ENCODE measurements at regions not wholly inside any gene's neighbourhood (a gene's known extent, or its start where the extent isn't known, plus 50 kb on each side); places are given as distances from the start of the nearest gene placed in this dataset.

GRCh38 chr21:28391938-28392849 lies 600.5 kb downstream of the LTN1 start (continued):
- no peak for TF ChIP-seq FOXJ3 (CRISPR knock-in tag; IDR thresholded peaks at IDR 0.05)

- DNase-seq (ENCODE audit: extremely low read depth in 1 of 4, low spot score in 3 of 4): no peak
- BruUV-seq (replicated peaks): no TSS peak
- Histone ChIP-seq H3K4me3 (no peak overlapping the region), H3K9ac (ENCODE audit: insufficient read depth in 1 of 2, low read depth in 2 of 2, low read length in 2 of 2) (no peak overlapping the region), H4K20me1 (replicated peaks; ENCODE audit: control insufficient read depth, insufficient read depth, low read length) (no peaks in the 10 kb centered on the region), H3K9me3 (replicated peaks; ENCODE audit: control insufficient read depth, insufficient read depth, low read depth, low read length) (0 out of 2 replicates have a peak, but pooled peaks cover 2% of the 10 kb centered on the region), H3K27me3 (ENCODE audit: control insufficient read depth in 2 of 2, insufficient read depth in 2 of 2, low read length in 2 of 2) (no peaks in the 10 kb centered on the region), H3K4me2 (ENCODE audit: insufficient read depth, low read length) (no peak overlapping the region), H2AFZ (ENCODE audit: low read depth, low read length) (no peak overlapping the region), H3K79me2 (ENCODE audit: control insufficient read depth, insufficient read depth, low read length) (no peaks in the 10 kb centered on the region), H3K36me3 (ENCODE audit: control insufficient read depth, insufficient read depth, low read length) (no peaks in the 10 kb centered on the region), H3K9me1 (ENCODE audit: control insufficient read depth, insufficient read depth, low read length) (no peaks in the 10 kb centered on the region), H3K27ac (ENCODE audit: extremely low read depth, low read depth, low read length) (no peak overlapping the region), H3K4me1 (replicated peaks in 1 of 2; ENCODE audit: control insufficient read depth in 2 of 2, insufficient read depth in 2 of 2, low read length in 2 of 2) (no peaks in the 10 kb centered on the region)
- no peak for FAIRE-seq
- intact Hi-C loops (cut with micrococcal nuclease) (no loop called here), in situ Hi-C loops (cut with MboI) (no loop called here)
- ATAC-seq: no peak
- 0% methylated on average over 1 of the region's 1 CpG for WGBS (ENCODE audit: insufficient coverage, low coverage, missing lambda C conversion rate)
- POLR2A ChIA-PET: no interaction called here
- CTCF ChIA-PET (ENCODE audit: low intra/inter-chr PET ratio): no interaction called here
- TF ChIP-seq ZBTB17 (CRISPR knock-in tag; IDR thresholded peaks at IDR 0.05) (no peak), NFE2L1 (tag; IDR thresholded peaks at IDR 0.05; ENCODE audit: borderline replicate concordance, low read depth) (no peak), RNF219 (CRISPR knock-in tag; IDR thresholded peaks at IDR 0.05) (no peak), ZNF785 (CRISPR knock-in tag; IDR thresholded peaks at IDR 0.05) (no peak), MCM2 (IDR thresholded peaks at IDR 0.05; ENCODE audit: low read depth) (no peak), NKRF (IDR thresholded peaks at IDR 0.05; ENCODE audit: borderline replicate concordance) (no peak), ZNF143 (CRISPR knock-in tag; IDR thresholded peaks at IDR 0.05) (no peak), GTF2E2 (tag; IDR thresholded peaks at IDR 0.05) (no peak), JUNB (CRISPR knock-in tag; conservative IDR thresholded peaks at IDR 0.05) (no peak), ZBTB43 (CRISPR knock-in tag; IDR thresholded peaks at IDR 0.05) (no peak), WHSC1 (IDR thresholded peaks at IDR 0.05; ENCODE audit: low read length) (no peak), DMBX1 (CRISPR knock-in tag; IDR thresholded peaks at IDR 0.05; ENCODE audit: borderline replicate concordance) (no peak)
These were observed 605.5 kb downstream of the LTN1 start for GRCh38 chr21:28387220-28387619.
